HT-29 (cell line): ENCODE measurements at regions not wholly inside any gene's neighbourhood (a gene's known extent, or its start where the extent isn't known, plus 50 kb on each side); places are given as distances from the start of the nearest gene placed in this dataset.

Experiments
- DNase-seq: peaks from one replicate; pipeline ENCODE4 v3.0.0-alpha.2; 2015; ENCODE audit warnings: low spot score

- DNase-seq, result no peak
These were observed 120.2 kb upstream of the MLN start for GRCh38 chr6:33923857-33924514.

- DNase-seq, result no peak
These were observed 117.9 kb upstream of the MLN start for GRCh38 chr6:33921745-33922144.

- DNase-seq, result no peak
These were observed 114.4 kb upstream of the MLN start for GRCh38 chr6:33918175-33918695.

- no peak for DNase-seq
These were observed 111.3 kb upstream of the MLN start for GRCh38 chr6:33915134-33915533.

GRCh38 chr6:33914645-33915044 is 110.8 kb upstream of the MLN start:
- DNase-seq, result no peak

- DNase-seq, result no peak
These were observed 108.4 kb upstream of the MLN start for GRCh38 chr6:33912195-33912594.

- no peak for DNase-seq
These were observed 107.7 kb upstream of the MLN start for GRCh38 chr6:33911488-33911887.

GRCh38 chr6:33910594-33910993 is 106.8 kb upstream of the MLN start:
- no peak for DNase-seq

GRCh38 chr6:33909737-33910136 is 105.9 kb upstream of the MLN start:
- no peak for DNase-seq

GRCh38 chr6:33908025-33908424 is 104.2 kb upstream of the MLN start:
- DNase-seq, result no peak

- no peak for DNase-seq
These were observed 103.4 kb upstream of the MLN start for GRCh38 chr6:33907227-33907626.

- DNase-seq, result no peak
These were observed 102.6 kb upstream of the MLN start for GRCh38 chr6:33906439-33906838.

GRCh38 chr6:33905071-33905609 is 101.3 kb upstream of the MLN start:
- no peak for DNase-seq

GRCh38 chr6:33904747-33905065 is 100.9 kb upstream of the MLN start:
- no peak for DNase-seq

- no peak for DNase-seq
These were observed 100.4 kb upstream of the MLN start for GRCh38 chr6:33904050-33904746.

- no peak for DNase-seq
These were observed 99.8 kb upstream of the MLN start for GRCh38 chr6:33903579-33903978.

- DNase-seq, result no peak
These were observed 98.7 kb upstream of the MLN start for GRCh38 chr6:33902457-33902853.

- DNase-seq, result no peak
These were observed 98.1 kb upstream of the MLN start for GRCh38 chr6:33901822-33902456.

- DNase-seq, result no peak
These were observed 95.0 kb upstream of the MLN start for GRCh38 chr6:33898771-33899170.

- no peak for DNase-seq
These were observed 93.5 kb upstream of the MLN start for GRCh38 chr6:33897189-33897780.

- no peak for DNase-seq
These were observed 92.8 kb upstream of the MLN start for GRCh38 chr6:33896391-33897188.
